MM.1S (cell line): ENCODE measurements at regions not wholly inside any gene's neighbourhood (a gene's known extent, or its start where the extent isn't known, plus 50 kb on each side); places are given as distances from the start of the nearest gene placed in this dataset.

ENCODE experiments used
- DNase-seq: peaks from one replicate; pipeline ENCODE4 v3.0.0-alpha.2; 2015
- H2AFZ ChIP-seq: fragments of 300-600 bp; sonication (generic); 2 replicates; pipeline ENCODE4 v1.6.0; 2016; ENCODE audit warnings: antibody characterized with exemption, low read length
- H3F3A ChIP-seq: fragments of 300-600 bp; sonication (generic); 2 replicates; pipeline ENCODE4 v1.6.1; 2016; ENCODE audit warnings: mild to moderate bottlenecking, antibody characterized with exemption, low read length, moderate library complexity, mixed read lengths; ENCODE audit not compliant: insufficient read depth
- H3K27ac ChIP-seq: fragments of 300-600 bp; sonication (generic); 2 replicates; pipeline ENCODE4 v1.5.1; 2016; ENCODE audit warnings: mild to moderate bottlenecking, low read length
- H3K27me3 ChIP-seq: fragments of 300-600 bp; sonication (generic); replicated peaks from 2 replicates; pipeline ENCODE4 v1.6.0; 2016; ENCODE audit warnings: low read length; ENCODE audit not compliant: insufficient read depth
- H3K36me3 ChIP-seq: fragments of 300-600 bp; sonication (generic); replicated peaks from 2 replicates; pipeline ENCODE4 v1.6.1; 2016; ENCODE audit warnings: mild to moderate bottlenecking, low read length, mixed read lengths; ENCODE audit not compliant: insufficient read depth
- H3K4me1 ChIP-seq: fragments of 300-600 bp; sonication (generic); 2 replicates; pipeline ENCODE4 v1.6.1; 2016; ENCODE audit warnings: low read length, mixed read lengths
- H3K4me2 ChIP-seq: fragments of 300-600 bp; sonication (generic); 2 replicates; pipeline ENCODE4 v1.6.0; 2016; ENCODE audit warnings: low read depth, low read length
- H3K4me3 ChIP-seq: fragments of 300-600 bp; sonication (generic); 2 replicates; pipeline ENCODE4 v1.5.1; 2016; ENCODE audit warnings: low read length, mixed read lengths
- H3K79me2 ChIP-seq: fragments of 300-600 bp; sonication (generic); 2 replicates; pipeline ENCODE4 v1.6.1; 2016; ENCODE audit warnings: mixed run types, low read length, mixed read lengths
- H3K9ac ChIP-seq: fragments of 300-600 bp; sonication (generic); 2 replicates; pipeline ENCODE4 v1.6.1; 2016; ENCODE audit warnings: low read length, mixed read lengths
- H3K9me2 ChIP-seq: fragments of 300-600 bp; sonication (generic); replicated peaks from 2 replicates; pipeline ENCODE4 v1.6.1; 2016; ENCODE audit warnings: mild to moderate bottlenecking, low read length, mixed read lengths; ENCODE audit not compliant: insufficient read depth
- H3K9me3 ChIP-seq: fragments of 300-600 bp; sonication (generic); replicated peaks from 2 replicates; pipeline ENCODE4 v1.6.1; 2016; ENCODE audit warnings: mild to moderate bottlenecking, low read length, mixed read lengths; ENCODE audit not compliant: insufficient read depth
- H4K20me1 ChIP-seq: fragments of 300-600 bp; sonication (generic); 2 replicates; pipeline ENCODE4 v1.6.1; 2016; ENCODE audit warnings: mild to moderate bottlenecking, low read length, moderate library complexity, mixed read lengths; ENCODE audit not compliant: insufficient read depth
- CTCF ChIP-seq: fragments of 300-600 bp; sonication (generic); IDR thresholded peaks from 2 replicates; pipeline ENCODE4 v1.5.1; 2016; ENCODE audit warnings: antibody characterized with exemption, low read length, mixed read lengths
- EZH2 ChIP-seq: fragments of 300-600 bp; sonication (generic); optimal IDR thresholded peaks from 2 replicates; pipeline ENCODE3; 2017; ENCODE audit warnings: low read depth, mild to moderate bottlenecking, antibody characterized with exemption, low read length, mixed read lengths
- EZH2phosphoT487 ChIP-seq: fragments of 300-600 bp; sonication (generic); IDR thresholded peaks from 2 replicates; pipeline ENCODE4 v1.6.1; 2018; ENCODE audit warnings: antibody characterized with exemption, low read length

GRCh38 chr14:73773441-73774240, 59.5 kb upstream of the PNMA1 start:
- H3K4me2 ChIP-seq: peak overlapping the region; percentile 39; the same call in 1 of the 2 replicates
- peak overlapping the region; percentile 29; the same call in 1 of the 2 replicates for H3K9ac ChIP-seq
- H3K9me3 ChIP-seq: no peaks in the 10 kb centered on the region
- H3K36me3 ChIP-seq: no peaks in the 10 kb centered on the region
- no peaks in the 10 kb centered on the region for H3K27me3 ChIP-seq
- no peaks in the 10 kb centered on the region for H3K9me2 ChIP-seq
- peaks cover 32% of the 10 kb centered on the region for H3F3A ChIP-seq
- TF ChIP-seq CTCF (no peak), EZH2 (no peak), EZH2phosphoT487 (no peak)
- peaks cover 71% of the 10 kb centered on the region for H3K4me1 ChIP-seq
- no peak for DNase-seq
- peak overlapping the region; percentile 100; the same call in 1 of the 2 replicates for H3K27ac ChIP-seq
- H2AFZ ChIP-seq: no peak overlapping the region
- peaks cover 57% of the 10 kb centered on the region for H3K79me2 ChIP-seq
- no peaks in the 10 kb centered on the region for H4K20me1 ChIP-seq
- no peak overlapping the region; the same call in 1 of the 2 replicates for H3K4me3 ChIP-seq

DNA sequence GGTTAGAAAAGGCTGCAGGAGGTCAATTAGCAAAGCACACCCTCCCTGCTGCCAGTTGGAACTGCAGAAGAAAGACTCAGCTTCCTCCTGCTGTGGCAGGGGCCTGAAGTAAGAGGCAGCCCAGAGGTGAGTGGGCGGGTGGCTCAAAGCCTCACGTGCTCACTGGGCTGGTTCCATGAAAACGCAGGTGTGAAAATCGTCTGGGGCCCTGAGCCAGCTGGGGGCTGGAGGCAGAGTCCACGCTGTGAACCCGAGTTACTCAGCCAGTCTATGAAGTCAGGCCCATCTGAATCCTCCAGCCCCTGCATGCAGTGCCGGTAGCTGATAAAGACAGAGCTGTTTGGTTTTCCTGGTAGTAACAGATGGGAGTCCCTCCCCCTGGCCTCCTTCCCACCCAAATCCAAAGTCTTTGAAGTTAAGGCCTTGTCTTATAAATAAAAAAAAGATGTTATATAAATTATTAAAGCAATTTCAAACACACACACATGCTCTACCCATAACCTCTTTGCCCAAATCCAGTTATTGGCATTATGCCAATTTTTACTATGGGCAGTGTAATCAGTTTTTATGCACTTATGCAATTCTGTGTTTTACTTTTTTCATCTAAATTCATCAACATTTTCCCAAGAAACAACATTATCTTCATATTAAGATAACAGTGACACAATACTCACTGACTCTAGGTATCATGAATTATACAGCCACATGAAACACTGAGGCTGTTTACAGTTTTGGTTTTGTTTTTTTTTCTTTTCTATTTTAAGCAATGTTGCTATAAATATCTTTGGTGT, 57.9 kb upstream of the PNMA1 start:
- H3K4me3 ChIP-seq: no peak overlapping the region
- H3K27ac ChIP-seq: peak overlapping the region; percentile 100

More for the DNA sequence above, 57.9 kb upstream of the PNMA1 start:
- no peaks in the 10 kb centered on the region for H3K27me3 ChIP-seq
- peaks cover 55% of the 10 kb centered on the region for H3K79me2 ChIP-seq
- no peaks in the 10 kb centered on the region for H4K20me1 ChIP-seq
- peaks cover 64% of the 10 kb centered on the region for H3K4me1 ChIP-seq
- H3F3A ChIP-seq: peaks cover 32% of the 10 kb centered on the region
- no peak for TF ChIP-seq CTCF
- no peak for TF ChIP-seq EZH2phosphoT487
- TF ChIP-seq EZH2: no peak
- peak; percentile 79 for DNase-seq
- H3K9me3 ChIP-seq: no peaks in the 10 kb centered on the region
- H3K9me2 ChIP-seq: no peaks in the 10 kb centered on the region
- peak overlapping the region; percentile 72; the same call in 1 of the 2 replicates for H3K9ac ChIP-seq
- peak overlapping the region; percentile 86 for H3K4me2 ChIP-seq
- H2AFZ ChIP-seq: no peak overlapping the region
- H3K36me3 ChIP-seq: no peaks in the 10 kb centered on the region
